Thyroid gland (tissue), 4 donors: ENCODE measurements at regions not wholly inside any gene's neighbourhood (a gene's known extent, or its start where the extent isn't known, plus 50 kb on each side); places are given as distances from the start of the nearest gene placed in this dataset.

Source experiments
- CTCF ChIP-seq, 6 experiments: fragments of 200-600 bp in 3 of 6; fragments of 450-650 bp in 3 of 6; sonication (generic) in 3 of 6; IDR thresholded peaks; one replicate each; pipeline ENCODE4 v1.5.1; 2016 to 2019; ENCODE audit warnings: antibody characterized with exemption in 6 of 6, mild to moderate bottlenecking in 2 of 6, inconsistent platforms in 1 of 6, moderate library complexity in 1 of 6
- POLR2A ChIP-seq, 2 donors: fragments of 450-650 bp; IDR thresholded peaks; one replicate each; pipeline ENCODE4 v1.6.1; 2017; ENCODE audit warnings: antibody characterized with exemption in 2 of 2, mild to moderate bottlenecking in 2 of 2, moderate library complexity in 1 of 2

GRCh38 chr2:36079793-36080192 lies 275.8 kb upstream of the CRIM1 start:
- no peak for TF ChIP-seq CTCF (IDR thresholded peaks at IDR 0.05)
- TF ChIP-seq POLR2A (IDR thresholded peaks at IDR 0.05) = no peak
